ENCODE measurements at regions not wholly inside any gene's neighbourhood (a gene's known extent, or its start where the extent isn't known, plus 50 kb on each side); places are given as distances from the start of the nearest gene placed in this dataset.
"Not testable (repeated sequence)": the region's sequence is repeated elsewhere in the genome, so short reads cannot be mapped to it uniquely, and the experiment has no call there.

- Histone ChIP-seq H3K9me3 (ENCODE audit: control insufficient read depth, low read length) (no peaks in the 10 kb centered on the region), H3K4me1 (ENCODE audit: control insufficient read depth, insufficient read depth, low read length) (no peaks in the 10 kb centered on the region), H3K36me3 (ENCODE audit: control insufficient read depth, insufficient read depth, low read length, severe bottlenecking) (no peaks in the 10 kb centered on the region), H3K27me3 (replicated peaks; ENCODE audit: control insufficient read depth, insufficient read depth, low read length) (peaks cover 24% of the 10 kb centered on the region), H3K4me3 (ENCODE audit: low read length) (no peak overlapping the region), H3K9ac (ENCODE audit: low read length) (no peak overlapping the region)
- no peak for DNase-seq (ENCODE audit: low read depth)
Measured at GRCh38 chrX:115702982-115703381, 142.0 kb downstream of the PLS3 start.

GRCh38 chrX:115709039-115709438 lies 148.1 kb downstream of the PLS3 start:
- Histone ChIP-seq H3K4me1 (ENCODE audit: control insufficient read depth, insufficient read depth, low read length) (no peaks in the 10 kb centered on the region), H3K36me3 (ENCODE audit: control insufficient read depth, insufficient read depth, low read length, severe bottlenecking) (no peaks in the 10 kb centered on the region), H3K9ac (ENCODE audit: low read length) (no peak overlapping the region), H3K4me3 (ENCODE audit: low read length) (no peak overlapping the region), H3K27me3 (replicated peaks; ENCODE audit: control insufficient read depth, insufficient read depth, low read length) (peaks cover 13% of the 10 kb centered on the region), H3K9me3 (ENCODE audit: control insufficient read depth, low read length) (no peaks in the 10 kb centered on the region)
- DNase-seq (ENCODE audit: low read depth), result no peak

- Histone ChIP-seq H3K9me3 (ENCODE audit: control insufficient read depth, low read length) (no peaks in the 10 kb centered on the region), H3K4me1 (ENCODE audit: control insufficient read depth, insufficient read depth, low read length) (no peaks in the 10 kb centered on the region)
Measured at GRCh38 chrX:115712484-115712883, 151.5 kb downstream of the PLS3 start.

GRCh38 chrX:115713460-115713859 lies 152.5 kb downstream of the PLS3 start:
- Histone ChIP-seq H3K27me3 (replicated peaks; ENCODE audit: control insufficient read depth, insufficient read depth, low read length) (peaks cover 29% of the 10 kb centered on the region), H3K9ac (ENCODE audit: low read length) (no peak overlapping the region), H3K4me3 (ENCODE audit: low read length) (no peak overlapping the region), H3K9me3 (ENCODE audit: control insufficient read depth, low read length) (no peaks in the 10 kb centered on the region), H3K4me1 (ENCODE audit: control insufficient read depth, insufficient read depth, low read length) (no peaks in the 10 kb centered on the region), H3K36me3 (ENCODE audit: control insufficient read depth, insufficient read depth, low read length, severe bottlenecking) (no peaks in the 10 kb centered on the region)
- peak; percentile 8 for DNase-seq (ENCODE audit: low read depth)

More at GRCh38 chrX:115712484-115712883, 151.5 kb downstream of the PLS3 start:
- Histone ChIP-seq H3K27me3 (replicated peaks; ENCODE audit: control insufficient read depth, insufficient read depth, low read length) (peaks cover 26% of the 10 kb centered on the region), H3K36me3 (ENCODE audit: control insufficient read depth, insufficient read depth, low read length, severe bottlenecking) (no peaks in the 10 kb centered on the region), H3K4me3 (ENCODE audit: low read length) (no peak overlapping the region), H3K9ac (ENCODE audit: low read length) (no peak overlapping the region)
- DNase-seq (ENCODE audit: low read depth), result no peak

- H3K9me3 ChIP-seq (ENCODE audit: control insufficient read depth, low read length), result no peaks in the 10 kb centered on the region
- DNase-seq (ENCODE audit: low read depth), result no peak
- no peaks in the 10 kb centered on the region for H3K4me1 ChIP-seq (ENCODE audit: control insufficient read depth, insufficient read depth, low read length)
- H3K4me3 ChIP-seq (ENCODE audit: low read length), result no peak overlapping the region
- H3K36me3 ChIP-seq (ENCODE audit: control insufficient read depth, insufficient read depth, low read length, severe bottlenecking), result no peaks in the 10 kb centered on the region
- no peak overlapping the region for H3K9ac ChIP-seq (ENCODE audit: low read length)
- H3K27me3 ChIP-seq (replicated peaks; ENCODE audit: control insufficient read depth, insufficient read depth, low read length), result peaks cover 25% of the 10 kb centered on the region
Measured at GRCh38 chrX:115719171-115719570, 158.2 kb downstream of the PLS3 start.

- DNase-seq (ENCODE audit: low read depth); H3K9ac ChIP-seq (ENCODE audit: low read length); H3K36me3 ChIP-seq (ENCODE audit: control insufficient read depth, insufficient read depth, low read length, severe bottlenecking); H3K27me3 ChIP-seq (replicated peaks; ENCODE audit: control insufficient read depth, insufficient read depth, low read length); H3K9me3 ChIP-seq (ENCODE audit: control insufficient read depth, low read length); H3K4me3 ChIP-seq (ENCODE audit: low read length); H3K4me1 ChIP-seq (ENCODE audit: control insufficient read depth, insufficient read depth, low read length): not testable (repeated sequence)
Measured at GRCh38 chrX:115722724-115723433, 161.9 kb downstream of the PLS3 start.

GRCh38 chrX:115725370-115725769 lies 164.4 kb downstream of the PLS3 start:
- not testable (repeated sequence) for H3K4me3 ChIP-seq (ENCODE audit: low read length); H3K9me3 ChIP-seq (ENCODE audit: control insufficient read depth, low read length); H3K27me3 ChIP-seq (replicated peaks; ENCODE audit: control insufficient read depth, insufficient read depth, low read length); H3K9ac ChIP-seq (ENCODE audit: low read length); H3K4me1 ChIP-seq (ENCODE audit: control insufficient read depth, insufficient read depth, low read length); H3K36me3 ChIP-seq (ENCODE audit: control insufficient read depth, insufficient read depth, low read length, severe bottlenecking); DNase-seq (ENCODE audit: low read depth)

GRCh38 chrX:115727792-115728732 lies 167.1 kb downstream of the PLS3 start:
- not testable (repeated sequence) for H3K36me3 ChIP-seq (ENCODE audit: control insufficient read depth, insufficient read depth, low read length, severe bottlenecking); DNase-seq (ENCODE audit: low read depth); H3K9ac ChIP-seq (ENCODE audit: low read length); H3K4me3 ChIP-seq (ENCODE audit: low read length); H3K4me1 ChIP-seq (ENCODE audit: control insufficient read depth, insufficient read depth, low read length); H3K9me3 ChIP-seq (ENCODE audit: control insufficient read depth, low read length); H3K27me3 ChIP-seq (replicated peaks; ENCODE audit: control insufficient read depth, insufficient read depth, low read length)

- not testable (repeated sequence) for H3K4me3 ChIP-seq (ENCODE audit: low read length); H3K27me3 ChIP-seq (replicated peaks; ENCODE audit: control insufficient read depth, insufficient read depth, low read length); DNase-seq (ENCODE audit: low read depth); H3K4me1 ChIP-seq (ENCODE audit: control insufficient read depth, insufficient read depth, low read length); H3K9ac ChIP-seq (ENCODE audit: low read length); H3K36me3 ChIP-seq (ENCODE audit: control insufficient read depth, insufficient read depth, low read length, severe bottlenecking); H3K9me3 ChIP-seq (ENCODE audit: control insufficient read depth, low read length)
Measured at GRCh38 chrX:115732530-115732929, 171.6 kb downstream of the PLS3 start.

GRCh38 chrX:115735269-115735668 lies 174.3 kb downstream of the PLS3 start:
- H3K36me3 ChIP-seq (ENCODE audit: control insufficient read depth, insufficient read depth, low read length, severe bottlenecking); H3K9me3 ChIP-seq (ENCODE audit: control insufficient read depth, low read length); DNase-seq (ENCODE audit: low read depth); H3K27me3 ChIP-seq (replicated peaks; ENCODE audit: control insufficient read depth, insufficient read depth, low read length); H3K4me1 ChIP-seq (ENCODE audit: control insufficient read depth, insufficient read depth, low read length): not testable (repeated sequence)
- peak overlapping the region; percentile 61 for H3K9ac ChIP-seq (ENCODE audit: low read length)
- H3K4me3 ChIP-seq (ENCODE audit: low read length), result peak overlapping the region; percentile 72

Data from adipocyte (in vitro differentiated cells).